AG04450 (cell line): ENCODE measurements at regions not wholly inside any gene's neighbourhood (a gene's known extent, or its start where the extent isn't known, plus 50 kb on each side); places are given as distances from the start of the nearest gene placed in this dataset.
"Not testable (repeated sequence)": the region's sequence is repeated elsewhere in the genome, so short reads cannot be mapped to it uniquely, and the experiment has no call there.

Source experiments
- CTCF ChIA-PET: fragments of 300-600, 350-600 bp; formaldehyde crosslinking; extraction: SDS; loops from one replicate; lab custom pipeline; 2022; ENCODE audit warnings: antibody characterized with exemption, inconsistent platforms; lab: Charles Lee
- POLR2A ChIA-PET: fragments of 350-600 bp; formaldehyde crosslinking; extraction: SDS; loops from one replicate; lab custom pipeline; 2021; ENCODE audit warnings: antibody characterized with exemption, inconsistent platforms; lab: Yijun Ruan, JAX
- DNase-seq: peaks from one replicate; pipeline ENCODE4 v3.0.0-alpha.2; 2011; ENCODE audit warnings: low read depth, low spot score
- H3K27ac ChIP-seq: one replicate; pipeline ENCODE4 v1.5.1; 2012; ENCODE audit warnings: low read depth, low read length, control low read depth
- H3K27me3 ChIP-seq: one replicate; pipeline ENCODE4 v1.6.0; 2012; ENCODE audit warnings: low read length; ENCODE audit not compliant: control insufficient read depth, insufficient read depth
- H3K4me3 ChIP-seq: 2 replicates; pipeline ENCODE4 v1.5.1; 2011; ENCODE audit warnings: mild to moderate bottlenecking, low read depth, low read length, control low read depth
- H3K9me3 ChIP-seq: 2 replicates; pipeline ENCODE4 v1.5.1; 2012; ENCODE audit warnings: low read length; ENCODE audit not compliant: control insufficient read depth, insufficient read depth
- CTCF ChIP-seq: IDR thresholded peaks from 2 replicates; pipeline ENCODE4 v1.5.1; 2011; ENCODE audit warnings: low read depth, low read length, control low read depth, inconsistent platforms

GRCh38 chr9:38482918-38483592 is 58.8 kb upstream of the IGFBPL1 start:
- no peak for DNase-seq
- Histone ChIP-seq H3K4me3 (no peak overlapping the region), H3K27ac (no peak overlapping the region), H3K27me3 (no peaks in the 10 kb centered on the region), H3K9me3 (peaks cover 2% of the 10 kb centered on the region; the same call in 1 of the 2 replicates)
- TF ChIP-seq CTCF = no peak
- CTCF ChIA-PET = interaction anchor here (0.5 kb wide), 1 partner anchor 784 kb away, joined by 3 read pairs; no protein-coding TSS in a partner anchor
- POLR2A ChIA-PET = no interaction called here

GRCh38 chr9:38478211-38478610 is 54.0 kb upstream of the IGFBPL1 start:
- H3K27me3 ChIP-seq = peaks cover 3% of the 10 kb centered on the region
- no peak for DNase-seq
- POLR2A ChIA-PET = no interaction called here
- TF ChIP-seq CTCF = no peak
- H3K9me3 ChIP-seq = no peaks in the 10 kb centered on the region
- no peak overlapping the region for H3K4me3 ChIP-seq
- H3K27ac ChIP-seq = no peak overlapping the region
- CTCF ChIA-PET = no interaction called here

GRCh38 chr9:38474476-38474875 is 50.2 kb upstream of the IGFBPL1 start:
- H3K4me3 ChIP-seq, H3K9me3 ChIP-seq, CTCF ChIA-PET, DNase-seq, H3K27me3 ChIP-seq, POLR2A ChIA-PET, H3K27ac ChIP-seq: not testable (repeated sequence)
